ENCODE measurements at regions not wholly inside any gene's neighbourhood (a gene's known extent, or its start where the extent isn't known, plus 50 kb on each side); places are given as distances from the start of the nearest gene placed in this dataset.
"Not testable (repeated sequence)": the region's sequence is repeated elsewhere in the genome, so short reads cannot be mapped to it uniquely, and the experiment has no call there.

DNA sequence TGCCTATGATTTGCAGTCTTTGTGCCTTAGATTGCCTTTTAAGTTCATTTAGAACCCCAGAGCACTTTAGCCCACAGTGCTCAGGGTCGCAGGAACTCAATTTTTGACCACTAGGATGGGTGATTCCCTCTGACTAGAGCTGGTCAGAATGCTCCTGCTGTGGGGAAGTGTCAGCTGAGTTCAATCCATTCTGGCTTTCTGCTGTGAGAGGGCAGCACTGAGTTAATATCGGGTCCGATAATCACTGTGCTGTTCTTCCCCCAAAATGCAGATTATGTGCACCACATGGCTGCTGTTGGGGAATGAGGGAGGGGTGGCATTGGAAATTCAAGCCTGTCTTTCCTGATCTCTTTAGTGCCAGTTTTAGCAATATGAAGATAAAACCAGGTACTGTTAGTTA is 886.4 kb downstream of the DNAJB9 start:
- Histone ChIP-seq H3K27me3 (ENCODE audit: control insufficient read depth in 1 of 2, insufficient read depth in 2 of 2, low read length in 2 of 2) (no peaks in the 10 kb centered on the region), H3K27ac (ENCODE audit: low read depth, low read length) (no peak overlapping the region), H3K36me3 (ENCODE audit: control insufficient read depth in 1 of 2, insufficient read depth in 2 of 2, low read length in 2 of 2) (no peaks in the 10 kb centered on the region), H3K9ac (ENCODE audit: low read depth in 1 of 2, low read length in 2 of 2) (no peak overlapping the region), H3K4me3 (ENCODE audit: low read depth in 1 of 2, low read length in 2 of 2) (no peak overlapping the region), H3K9me3 (ENCODE audit: control insufficient read depth in 1 of 2, low read length in 2 of 2) (peaks cover 0 to 3% of the 10 kb centered on the region in 2 donors), H3K4me1 (ENCODE audit: control insufficient read depth in 1 of 2, insufficient read depth in 2 of 2, low read length in 2 of 2) (no peaks in the 10 kb centered on the region)

- no peak overlapping the region for H3K27ac ChIP-seq (ENCODE audit: low read depth, low read length)
- no peaks in the 10 kb centered on the region for H3K36me3 ChIP-seq (ENCODE audit: control insufficient read depth in 1 of 2, insufficient read depth in 2 of 2, low read length in 2 of 2)
Measured at GRCh38 chr7:109460296-109460695, 890.6 kb downstream of the DNAJB9 start.

GRCh38 chr7:109462171-109462570 is 892.5 kb downstream of the DNAJB9 start:
- Histone ChIP-seq H3K4me3 (ENCODE audit: low read depth in 1 of 2, low read length in 2 of 2) (no peak overlapping the region), H3K9ac (ENCODE audit: low read depth in 1 of 2, low read length in 2 of 2) (no peak overlapping the region)

More at GRCh38 chr7:109460296-109460695, 890.6 kb downstream of the DNAJB9 start:
- H3K9ac ChIP-seq (ENCODE audit: low read depth in 1 of 2, low read length in 2 of 2), result no peak overlapping the region
- H3K9me3 ChIP-seq (ENCODE audit: control insufficient read depth in 1 of 2, low read length in 2 of 2), result no peaks in the 10 kb centered on the region
- no peaks in the 10 kb centered on the region for H3K4me1 ChIP-seq (ENCODE audit: control insufficient read depth in 1 of 2, insufficient read depth in 2 of 2, low read length in 2 of 2)
- no peaks in the 10 kb centered on the region for H3K27me3 ChIP-seq (ENCODE audit: control insufficient read depth in 1 of 2, insufficient read depth in 2 of 2, low read length in 2 of 2)
- H3K4me3 ChIP-seq (ENCODE audit: low read depth in 1 of 2, low read length in 2 of 2), result no peak overlapping the region

DNA sequence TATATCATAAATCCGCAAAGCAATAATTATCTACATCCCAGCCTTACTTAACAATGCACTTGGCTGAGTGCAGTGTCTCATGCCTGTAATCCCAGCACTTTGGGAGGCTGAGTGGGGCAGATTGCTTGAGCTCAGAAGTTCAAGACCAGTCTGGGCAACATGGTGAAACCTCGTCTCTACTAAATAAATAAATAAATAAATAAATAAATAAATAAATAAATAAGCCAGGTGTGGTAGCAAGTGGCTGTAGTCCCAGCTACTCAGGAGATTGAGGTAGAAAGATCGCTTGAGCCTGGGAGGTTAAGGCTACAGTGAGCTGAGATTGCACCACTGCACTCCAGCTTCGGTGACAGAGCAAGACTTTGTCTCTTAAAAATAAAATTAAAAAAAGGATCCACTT is 898.1 kb downstream of the DNAJB9 start:
- not testable (repeated sequence) for H3K36me3 ChIP-seq (ENCODE audit: control insufficient read depth in 1 of 2, insufficient read depth in 2 of 2, low read length in 2 of 2); H3K27me3 ChIP-seq (ENCODE audit: control insufficient read depth in 1 of 2, insufficient read depth in 2 of 2, low read length in 2 of 2); H3K27ac ChIP-seq (ENCODE audit: low read depth, low read length); H3K4me1 ChIP-seq (ENCODE audit: control insufficient read depth in 1 of 2, insufficient read depth in 2 of 2, low read length in 2 of 2); H3K9ac ChIP-seq (ENCODE audit: low read depth in 1 of 2, low read length in 2 of 2); H3K9me3 ChIP-seq (ENCODE audit: control insufficient read depth in 1 of 2, low read length in 2 of 2); H3K4me3 ChIP-seq (ENCODE audit: low read depth in 1 of 2, low read length in 2 of 2)

More at GRCh38 chr7:109462171-109462570, 892.5 kb downstream of the DNAJB9 start:
- no peak overlapping the region for H3K27ac ChIP-seq (ENCODE audit: low read depth, low read length)
- no peaks in the 10 kb centered on the region for H3K36me3 ChIP-seq (ENCODE audit: control insufficient read depth in 1 of 2, insufficient read depth in 2 of 2, low read length in 2 of 2)
- no peaks in the 10 kb centered on the region for H3K27me3 ChIP-seq (ENCODE audit: control insufficient read depth in 1 of 2, insufficient read depth in 2 of 2, low read length in 2 of 2)
- H3K9me3 ChIP-seq (ENCODE audit: control insufficient read depth in 1 of 2, low read length in 2 of 2), result no peaks in the 10 kb centered on the region
- H3K4me1 ChIP-seq (ENCODE audit: control insufficient read depth in 1 of 2, insufficient read depth in 2 of 2, low read length in 2 of 2), result no peaks in the 10 kb centered on the region

DNA sequence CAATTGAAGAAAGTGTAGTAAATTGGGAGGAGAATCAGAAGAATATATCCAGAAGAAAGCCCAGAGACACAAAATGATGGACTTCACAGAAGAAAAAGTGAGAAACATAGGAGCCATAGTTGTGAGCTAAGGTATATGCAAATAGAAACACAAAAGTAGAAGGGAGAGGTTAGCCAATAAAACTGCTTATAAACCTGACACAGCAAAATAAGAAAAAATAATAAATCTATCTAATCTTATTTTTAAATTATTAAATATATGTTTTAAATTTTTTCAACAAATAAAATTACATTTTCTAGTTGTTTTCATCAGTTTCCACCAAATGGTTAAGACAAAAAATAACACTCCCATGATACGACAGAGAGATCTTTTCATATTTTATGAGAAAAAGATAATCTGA is 903.5 kb downstream of the DNAJB9 start:
- no peaks in the 10 kb centered on the region for H3K9me3 ChIP-seq (ENCODE audit: control insufficient read depth in 1 of 2, low read length in 2 of 2)
- no peaks in the 10 kb centered on the region for H3K27me3 ChIP-seq (ENCODE audit: control insufficient read depth in 1 of 2, insufficient read depth in 2 of 2, low read length in 2 of 2)
- no peak overlapping the region for H3K4me3 ChIP-seq (ENCODE audit: low read depth in 1 of 2, low read length in 2 of 2)
- H3K27ac ChIP-seq (ENCODE audit: low read depth, low read length), result no peak overlapping the region
- no peaks in the 10 kb centered on the region for H3K36me3 ChIP-seq (ENCODE audit: control insufficient read depth in 1 of 2, insufficient read depth in 2 of 2, low read length in 2 of 2)
- H3K4me1 ChIP-seq (ENCODE audit: control insufficient read depth in 1 of 2, insufficient read depth in 2 of 2, low read length in 2 of 2), result no peaks in the 10 kb centered on the region
- no peak overlapping the region for H3K9ac ChIP-seq (ENCODE audit: low read depth in 1 of 2, low read length in 2 of 2)

DNA sequence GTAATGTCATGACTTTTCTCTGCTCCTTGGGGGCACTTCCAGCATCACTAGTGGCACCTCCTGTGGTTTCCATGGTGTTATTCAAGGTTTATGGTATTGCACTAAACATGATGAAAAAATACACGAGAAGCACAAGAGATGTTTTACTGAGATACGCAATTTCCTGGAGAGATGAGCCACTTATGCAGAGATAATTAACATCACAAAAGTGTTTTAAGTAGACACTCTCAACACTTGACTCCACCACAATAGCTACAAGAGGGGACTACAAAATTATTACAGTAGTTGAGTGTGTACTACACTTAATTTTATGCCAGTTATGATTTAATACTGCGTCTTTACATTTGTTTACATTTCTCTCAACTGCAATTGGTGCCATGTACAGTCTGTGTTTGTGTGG is 906.7 kb downstream of the DNAJB9 start:
- no peak overlapping the region for H3K9ac ChIP-seq (ENCODE audit: low read depth in 1 of 2, low read length in 2 of 2)
- H3K4me1 ChIP-seq (ENCODE audit: control insufficient read depth in 1 of 2, insufficient read depth in 2 of 2, low read length in 2 of 2), result no peaks in the 10 kb centered on the region
- H3K27me3 ChIP-seq (ENCODE audit: control insufficient read depth in 1 of 2, insufficient read depth in 2 of 2, low read length in 2 of 2), result no peaks in the 10 kb centered on the region

DNA sequence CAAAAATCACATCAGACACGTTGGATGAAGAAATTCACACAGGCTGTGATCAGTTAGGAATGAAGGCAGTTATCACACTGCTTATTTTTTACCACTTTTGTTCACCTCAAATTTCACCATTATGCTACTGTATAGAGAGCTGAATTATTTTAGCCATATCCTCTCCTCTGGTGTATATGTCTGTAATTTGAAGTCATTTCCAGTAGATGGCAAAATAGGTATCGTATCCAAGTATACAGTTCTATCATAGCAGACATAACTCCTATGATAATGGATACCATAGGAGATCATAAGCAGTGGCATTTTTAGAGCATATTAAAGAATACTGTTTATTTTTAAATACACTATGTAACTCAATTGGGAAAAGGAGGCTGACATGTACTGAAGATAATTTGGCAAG is 909.7 kb downstream of the DNAJB9 start:
- no peak overlapping the region for H3K4me3 ChIP-seq (ENCODE audit: low read depth in 1 of 2, low read length in 2 of 2)
- no peaks in the 10 kb centered on the region for H3K9me3 ChIP-seq (ENCODE audit: control insufficient read depth in 1 of 2, low read length in 2 of 2)
- no peaks in the 10 kb centered on the region for H3K27me3 ChIP-seq (ENCODE audit: control insufficient read depth in 1 of 2, insufficient read depth in 2 of 2, low read length in 2 of 2)
- no peaks in the 10 kb centered on the region for H3K36me3 ChIP-seq (ENCODE audit: control insufficient read depth in 1 of 2, insufficient read depth in 2 of 2, low read length in 2 of 2)
- H3K4me1 ChIP-seq (ENCODE audit: control insufficient read depth in 1 of 2, insufficient read depth in 2 of 2, low read length in 2 of 2), result no peaks in the 10 kb centered on the region
- H3K9ac ChIP-seq (ENCODE audit: low read depth in 1 of 2, low read length in 2 of 2), result no peak overlapping the region
- no peak overlapping the region for H3K27ac ChIP-seq (ENCODE audit: low read depth, low read length)

More for the DNA sequence above, 906.7 kb downstream of the DNAJB9 start:
- Histone ChIP-seq H3K27ac (ENCODE audit: low read depth, low read length) (no peak overlapping the region), H3K4me3 (ENCODE audit: low read depth in 1 of 2, low read length in 2 of 2) (no peak overlapping the region), H3K9me3 (ENCODE audit: control insufficient read depth in 1 of 2, low read length in 2 of 2) (no peaks in the 10 kb centered on the region), H3K36me3 (ENCODE audit: control insufficient read depth in 1 of 2, insufficient read depth in 2 of 2, low read length in 2 of 2) (no peaks in the 10 kb centered on the region)

DNA sequence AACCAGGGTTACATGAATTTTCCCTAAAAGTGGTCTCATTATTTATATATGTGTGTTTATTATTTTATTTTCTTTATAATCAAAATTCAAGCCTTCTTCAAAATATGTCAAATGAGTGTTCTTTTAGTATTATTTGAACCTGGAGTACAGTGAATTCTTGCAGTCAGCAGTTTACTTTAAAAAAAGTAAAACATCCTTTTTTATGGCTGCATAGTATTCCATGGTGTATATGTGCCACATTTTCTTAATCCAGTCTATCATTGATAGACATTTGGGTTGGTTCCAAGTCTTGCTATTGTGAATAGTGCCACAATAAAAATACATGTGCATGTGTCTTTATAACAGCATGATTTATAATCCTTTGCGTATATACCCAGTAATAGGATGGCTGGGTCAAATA is 920.9 kb downstream of the DNAJB9 start:
- not testable (repeated sequence) for H3K4me1 ChIP-seq (ENCODE audit: control insufficient read depth in 1 of 2, insufficient read depth in 2 of 2, low read length in 2 of 2); H3K4me3 ChIP-seq (ENCODE audit: low read depth in 1 of 2, low read length in 2 of 2); H3K27ac ChIP-seq (ENCODE audit: low read depth, low read length); H3K9ac ChIP-seq (ENCODE audit: low read depth in 1 of 2, low read length in 2 of 2); H3K36me3 ChIP-seq (ENCODE audit: control insufficient read depth in 1 of 2, insufficient read depth in 2 of 2, low read length in 2 of 2); H3K27me3 ChIP-seq (ENCODE audit: control insufficient read depth in 1 of 2, insufficient read depth in 2 of 2, low read length in 2 of 2); H3K9me3 ChIP-seq (ENCODE audit: control insufficient read depth in 1 of 2, low read length in 2 of 2)

- Histone ChIP-seq H3K9ac (ENCODE audit: low read depth in 1 of 2, low read length in 2 of 2) (no peak overlapping the region), H3K36me3 (ENCODE audit: control insufficient read depth in 1 of 2, insufficient read depth in 2 of 2, low read length in 2 of 2) (no peaks in the 10 kb centered on the region), H3K4me3 (ENCODE audit: low read depth in 1 of 2, low read length in 2 of 2) (no peak overlapping the region), H3K27ac (ENCODE audit: low read depth, low read length) (no peak overlapping the region), H3K27me3 (ENCODE audit: control insufficient read depth in 1 of 2, insufficient read depth in 2 of 2, low read length in 2 of 2) (no peaks in the 10 kb centered on the region), H3K9me3 (ENCODE audit: control insufficient read depth in 1 of 2, low read length in 2 of 2) (no peaks in the 10 kb centered on the region), H3K4me1 (ENCODE audit: control insufficient read depth in 1 of 2, insufficient read depth in 2 of 2, low read length in 2 of 2) (no peaks in the 10 kb centered on the region)
Measured at GRCh38 chr7:109497053-109497452, 927.4 kb downstream of the DNAJB9 start.

DNA sequence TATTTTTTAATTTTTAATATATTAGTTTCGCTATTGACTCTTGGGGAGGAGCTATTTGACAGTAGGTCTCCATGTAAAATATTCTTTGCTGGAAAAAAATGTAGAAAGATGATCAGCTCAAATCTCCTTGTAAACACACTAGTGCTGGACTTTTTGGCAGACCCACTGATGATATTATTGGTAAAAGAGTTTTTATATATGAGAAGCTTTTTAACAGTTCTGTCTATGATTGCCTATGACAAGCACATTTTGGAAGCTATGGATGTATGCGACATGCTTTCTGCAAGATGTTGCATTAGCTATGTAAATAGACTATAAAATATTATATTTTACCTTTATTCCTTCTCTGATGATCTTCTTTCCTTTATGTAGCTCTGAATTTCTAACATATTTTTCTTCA is 928.5 kb downstream of the DNAJB9 start:
- no peak overlapping the region for H3K27ac ChIP-seq (ENCODE audit: low read depth, low read length)
- H3K9ac ChIP-seq (ENCODE audit: low read depth in 1 of 2, low read length in 2 of 2), result no peak overlapping the region
- no peaks in the 10 kb centered on the region for H3K4me1 ChIP-seq (ENCODE audit: control insufficient read depth in 1 of 2, insufficient read depth in 2 of 2, low read length in 2 of 2)
- H3K4me3 ChIP-seq (ENCODE audit: low read depth in 1 of 2, low read length in 2 of 2), result no peak overlapping the region
- H3K27me3 ChIP-seq (ENCODE audit: control insufficient read depth in 1 of 2, insufficient read depth in 2 of 2, low read length in 2 of 2), result no peaks in the 10 kb centered on the region
- no peaks in the 10 kb centered on the region for H3K36me3 ChIP-seq (ENCODE audit: control insufficient read depth in 1 of 2, insufficient read depth in 2 of 2, low read length in 2 of 2)
- no peaks in the 10 kb centered on the region for H3K9me3 ChIP-seq (ENCODE audit: control insufficient read depth in 1 of 2, low read length in 2 of 2)

GRCh38 chr7:109503421-109503820 is 933.7 kb downstream of the DNAJB9 start:
- H3K4me1 ChIP-seq (ENCODE audit: control insufficient read depth in 1 of 2, insufficient read depth in 2 of 2, low read length in 2 of 2), result peaks cover 0 to 5% of the 10 kb centered on the region in 2 donors
- no peak overlapping the region for H3K9ac ChIP-seq (ENCODE audit: low read depth in 1 of 2, low read length in 2 of 2)
- H3K9me3 ChIP-seq (ENCODE audit: control insufficient read depth in 1 of 2, low read length in 2 of 2), result no peaks in the 10 kb centered on the region

More at GRCh38 chr7:109503421-109503820, 933.7 kb downstream of the DNAJB9 start:
- no peak overlapping the region for H3K27ac ChIP-seq (ENCODE audit: low read depth, low read length)
- H3K4me3 ChIP-seq (ENCODE audit: low read depth in 1 of 2, low read length in 2 of 2), result no peak overlapping the region
- no peaks in the 10 kb centered on the region for H3K36me3 ChIP-seq (ENCODE audit: control insufficient read depth in 1 of 2, insufficient read depth in 2 of 2, low read length in 2 of 2)
- no peaks in the 10 kb centered on the region for H3K27me3 ChIP-seq (ENCODE audit: control insufficient read depth in 1 of 2, insufficient read depth in 2 of 2, low read length in 2 of 2)

Measured in duodenal mucosa (tissue), 2 donors.